PC-9 (cell line): ENCODE measurements at regions not wholly inside any gene's neighbourhood (a gene's known extent, or its start where the extent isn't known, plus 50 kb on each side); places are given as distances from the start of the nearest gene placed in this dataset.

Source experiments
- BruUV-seq: library from RNA; stranded (reverse); fragments of 400-500 nt; replicated peaks from 2 replicates; lab custom pipeline; 2021; lab: Mats Ljungman, UMichigan
- CTCF ChIA-PET: fragments of 300-600 bp; sonication (Branson Sonifier 250); formaldehyde crosslinking; loops from one replicate; lab custom pipeline; 2022; ENCODE audit warnings: antibody characterized with exemption; lab: Charles Lee
- POLR2A ChIA-PET: fragments of 300-600 bp; sonication (Branson Sonifier 250); formaldehyde crosslinking; loops from one replicate; lab custom pipeline; 2022; ENCODE audit warnings: antibody characterized with exemption; ENCODE audit not compliant: unreplicated experiment; lab: Charles Lee
- DNase-seq, 2 experiments: peaks; one replicate each; pipeline versions ENCODE4 v3.0.0 to v3.0.0-alpha.2; 2015 to 2022; ENCODE audit warnings: mixed read lengths in 1 of 2
- H2AFZ ChIP-seq: fragments of 200-600 bp; sonication (generic); 2 replicates; pipeline ENCODE4 v1.8.1; 2017; ENCODE audit warnings: antibody characterized with exemption
- H3F3A ChIP-seq: fragments of 200-600 bp; sonication (generic); 2 replicates; pipeline ENCODE4 v1.8.1; 2017; ENCODE audit warnings: antibody characterized with exemption, mild to moderate bottlenecking, low read depth; ENCODE audit not compliant: insufficient read depth
- H3K27ac ChIP-seq: fragments of 200-600 bp; sonication (generic); 2 replicates; pipeline ENCODE4 v1.6.1; 2016; ENCODE audit warnings: mixed run types
- H3K27me3 ChIP-seq: fragments of 200-600 bp; sonication (generic); 2 replicates; pipeline ENCODE4 v1.6.1; 2016; ENCODE audit warnings: low read depth, mixed run types; ENCODE audit not compliant: insufficient read depth
- H3K36me3 ChIP-seq: fragments of 200-600 bp; sonication (generic); 2 replicates; pipeline ENCODE4 v1.6.1; 2016; ENCODE audit warnings: low read depth, mixed run types
- H3K4me1 ChIP-seq: fragments of 200-600 bp; sonication (generic); replicated peaks from 2 replicates; pipeline ENCODE4 v1.6.1; 2016; ENCODE audit warnings: mixed run types; ENCODE audit not compliant: insufficient read depth
- H3K4me2 ChIP-seq: fragments of 200-600 bp; sonication (generic); 2 replicates; pipeline ENCODE4 v1.6.1; 2017; ENCODE audit warnings: mixed run types
- H3K4me3 ChIP-seq: fragments of 200-600 bp; sonication (generic); 2 replicates; pipeline ENCODE4 v1.6.1; 2016; ENCODE audit warnings: mixed run types
- H3K79me2 ChIP-seq: fragments of 200-600 bp; sonication (generic); 2 replicates; pipeline ENCODE4 v1.6.1; 2017; ENCODE audit warnings: low read depth, mixed run types
- H3K9me2 ChIP-seq: fragments of 200-600 bp; sonication (generic); 2 replicates; pipeline ENCODE4 v1.8.1; 2017; ENCODE audit warnings: mild to moderate bottlenecking; ENCODE audit not compliant: insufficient read depth
- H3K9me3 ChIP-seq: fragments of 200-600 bp; sonication (generic); 2 replicates; pipeline ENCODE4 v1.8.1; 2016; ENCODE audit warnings: low read depth; ENCODE audit not compliant: insufficient read depth
- H4K20me1 ChIP-seq: fragments of 200-600 bp; sonication (generic); 2 replicates; pipeline ENCODE4 v1.8.1; 2017; ENCODE audit not compliant: insufficient read depth
- EZH2 ChIP-seq: fragments of 200-600 bp; sonication (generic); IDR thresholded peaks from 2 replicates; pipeline ENCODE4 v1.8.0; 2017; ENCODE audit warnings: antibody characterized with exemption, low read depth
- intact Hi-C: fragments of 100-400 bp; cut with micrococcal nuclease; formaldehyde crosslinking; loops from one replicate; pipeline ENCODE4 v1.10.0; 2022; ENCODE audit not compliant: unreplicated experiment
- TF ChIP-seq, protein P1 (sequence below): fragments of 200-600 bp; sonication (generic); conservative IDR thresholded peaks from 2 replicates; pipeline ENCODE4 v1.6.1; 2017; ENCODE audit warnings: mixed run types, antibody characterized with exemption, mild to moderate bottlenecking, moderate library complexity

DNA sequence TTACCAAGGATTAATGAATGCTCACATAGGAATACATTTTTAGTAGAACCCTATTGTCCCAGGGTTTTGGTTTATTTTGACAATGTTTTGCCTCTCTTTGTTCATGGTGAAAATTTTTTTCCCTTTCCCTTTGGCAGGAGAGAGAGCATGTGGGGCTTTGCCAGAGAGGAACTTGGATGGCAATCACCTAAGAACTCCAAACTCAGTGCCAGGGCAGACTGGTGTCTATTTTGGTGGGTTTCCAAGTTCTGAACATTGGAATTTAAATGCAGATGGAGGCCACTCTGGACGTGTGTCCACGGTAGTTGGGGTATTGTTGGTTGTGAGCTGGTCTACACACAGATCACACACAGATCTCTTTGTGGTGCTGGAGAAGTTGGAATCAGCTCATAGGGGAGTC lies 2091.1 kb upstream of the PIK3C3 start:
- H3K36me3 ChIP-seq, result no peaks in the 10 kb centered on the region
- no peaks in the 10 kb centered on the region for H3K79me2 ChIP-seq
- H3K9me2 ChIP-seq, result no peaks in the 10 kb centered on the region
- DNase-seq, result no peak
- H3F3A ChIP-seq, result no peaks in the 10 kb centered on the region
- POLR2A ChIA-PET, result no interaction called here
- no peaks in the 10 kb centered on the region for H4K20me1 ChIP-seq
- H3K27ac ChIP-seq, result no peak overlapping the region
- no peaks in the 10 kb centered on the region for H3K9me3 ChIP-seq
- H3K4me1 ChIP-seq, result no peaks in the 10 kb centered on the region
- H2AFZ ChIP-seq, result no peak overlapping the region
- no peak for TF ChIP-seq EZH2
- TF ChIP-seq, protein P1, sequence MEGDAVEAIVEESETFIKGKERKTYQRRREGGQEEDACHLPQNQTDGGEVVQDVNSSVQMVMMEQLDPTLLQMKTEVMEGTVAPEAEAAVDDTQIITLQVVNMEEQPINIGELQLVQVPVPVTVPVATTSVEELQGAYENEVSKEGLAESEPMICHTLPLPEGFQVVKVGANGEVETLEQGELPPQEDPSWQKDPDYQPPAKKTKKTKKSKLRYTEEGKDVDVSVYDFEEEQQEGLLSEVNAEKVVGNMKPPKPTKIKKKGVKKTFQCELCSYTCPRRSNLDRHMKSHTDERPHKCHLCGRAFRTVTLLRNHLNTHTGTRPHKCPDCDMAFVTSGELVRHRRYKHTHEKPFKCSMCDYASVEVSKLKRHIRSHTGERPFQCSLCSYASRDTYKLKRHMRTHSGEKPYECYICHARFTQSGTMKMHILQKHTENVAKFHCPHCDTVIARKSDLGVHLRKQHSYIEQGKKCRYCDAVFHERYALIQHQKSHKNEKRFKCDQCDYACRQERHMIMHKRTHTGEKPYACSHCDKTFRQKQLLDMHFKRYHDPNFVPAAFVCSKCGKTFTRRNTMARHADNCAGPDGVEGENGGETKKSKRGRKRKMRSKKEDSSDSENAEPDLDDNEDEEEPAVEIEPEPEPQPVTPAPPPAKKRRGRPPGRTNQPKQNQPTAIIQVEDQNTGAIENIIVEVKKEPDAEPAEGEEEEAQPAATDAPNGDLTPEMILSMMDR, result no peak
- no TSS peak for BruUV-seq
- H3K4me3 ChIP-seq, result no peak overlapping the region
- intact Hi-C loops, result no loop called here
- no peaks in the 10 kb centered on the region for H3K27me3 ChIP-seq
- H3K4me2 ChIP-seq, result no peak overlapping the region
- CTCF ChIA-PET, result no interaction called here

DNA sequence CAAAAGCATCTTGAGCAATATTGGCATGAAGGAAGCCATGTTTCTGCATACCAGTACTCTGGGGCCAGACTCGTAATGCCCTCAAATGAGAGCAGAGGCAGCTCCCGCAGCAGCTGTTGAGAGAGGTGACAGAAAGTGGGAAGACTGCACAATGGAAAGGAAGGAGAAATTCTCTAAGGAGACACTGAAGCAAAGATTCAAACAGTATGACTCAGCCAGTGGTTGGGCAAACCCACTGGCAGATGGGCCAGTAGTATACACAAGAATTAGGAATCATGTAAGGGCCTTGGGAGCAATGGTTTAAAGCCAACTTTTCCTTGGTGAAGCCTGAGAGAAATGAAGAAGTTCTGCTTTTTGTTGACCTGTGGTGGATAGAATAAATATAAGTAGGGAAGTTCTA lies 2092.7 kb upstream of the PIK3C3 start:
- DNase-seq, result no peak
- H3K27me3 ChIP-seq, result no peaks in the 10 kb centered on the region
- POLR2A ChIA-PET, result no interaction called here

DNA sequence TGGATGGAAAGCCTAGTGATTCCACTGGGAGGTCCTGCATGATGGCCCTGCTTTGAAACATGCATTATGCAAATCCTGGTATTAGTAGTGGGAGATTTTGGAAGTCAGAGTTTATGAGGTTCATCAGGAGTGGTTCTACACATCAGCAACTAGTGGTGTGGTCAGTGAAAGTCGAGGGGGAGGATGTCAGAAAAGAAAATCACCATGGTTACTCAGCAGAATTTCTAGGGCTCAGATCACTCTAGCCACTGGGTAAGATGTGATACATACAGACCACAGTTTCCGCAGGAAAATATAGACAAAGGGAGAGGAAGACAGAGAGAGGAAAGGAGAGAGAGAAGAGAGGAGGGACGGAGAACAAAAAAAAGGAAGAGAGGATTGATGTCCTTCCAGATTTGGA lies 2100.7 kb upstream of the PIK3C3 start:
- Histone ChIP-seq H2AFZ (no peak overlapping the region), H3F3A (no peaks in the 10 kb centered on the region), H3K9me3 (no peaks in the 10 kb centered on the region), H3K4me1 (no peaks in the 10 kb centered on the region), H3K79me2 (no peaks in the 10 kb centered on the region), H3K4me3 (no peak overlapping the region), H3K36me3 (no peaks in the 10 kb centered on the region), H3K27ac (no peak overlapping the region), H4K20me1 (no peaks in the 10 kb centered on the region), H3K9me2 (no peaks in the 10 kb centered on the region), H3K27me3 (no peaks in the 10 kb centered on the region), H3K4me2 (no peak overlapping the region)
- intact Hi-C loops, result no loop called here
- no peak for DNase-seq
- BruUV-seq, result no TSS peak
- ChIA-PET POLR2A (no interaction called here), CTCF (no interaction called here)
- no peak for TF ChIP-seq EZH2
- TF ChIP-seq, protein P1, result no peak

More for the DNA sequence above, 2092.7 kb upstream of the PIK3C3 start:
- H3K9me3 ChIP-seq, result no peaks in the 10 kb centered on the region
- H3K4me1 ChIP-seq, result no peaks in the 10 kb centered on the region
- H3K9me2 ChIP-seq, result no peaks in the 10 kb centered on the region
- H3K27ac ChIP-seq, result no peak overlapping the region
- TF ChIP-seq EZH2, result no peak
- TF ChIP-seq, protein P1, result no peak
- BruUV-seq, result no TSS peak
- H3K36me3 ChIP-seq, result no peaks in the 10 kb centered on the region
- CTCF ChIA-PET, result no interaction called here
- no peaks in the 10 kb centered on the region for H4K20me1 ChIP-seq
- intact Hi-C loops, result no loop called here
- no peak overlapping the region for H3K4me2 ChIP-seq
- no peak overlapping the region for H3K4me3 ChIP-seq
- H3F3A ChIP-seq, result no peaks in the 10 kb centered on the region
- H3K79me2 ChIP-seq, result no peaks in the 10 kb centered on the region
- no peak overlapping the region for H2AFZ ChIP-seq
